NCI-H748 treated with DMSO at 0.1 percent for 48 hours (cell line): ENCODE measurements at regions not wholly inside any gene's neighbourhood (a gene's known extent, or its start where the extent isn't known, plus 50 kb on each side); places are given as distances from the start of the nearest gene placed in this dataset.

ENCODE experiments used
- DNase-seq: peaks from one replicate; lab custom pipeline; 2025; lab: John Stamatoyannopoulos, UW

GRCh38 chr11:115965767-115966504 lies 461.7 kb upstream of the CADM1 start:
- no peak for DNase-seq

GRCh38 chr11:115964091-115964490 lies 459.9 kb upstream of the CADM1 start:
- no peak for DNase-seq

- no peak for DNase-seq
Measured at GRCh38 chr11:115963156-115963555, 458.9 kb upstream of the CADM1 start.

- DNase-seq, result no peak
Measured at GRCh38 chr11:115961159-115962003, 457.2 kb upstream of the CADM1 start.

- DNase-seq, result peak; percentile 82
Measured at GRCh38 chr11:115959081-115959486, 454.9 kb upstream of the CADM1 start.

GRCh38 chr11:115958089-115959000 lies 454.1 kb upstream of the CADM1 start:
- no peak for DNase-seq

- no peak for DNase-seq
Measured at GRCh38 chr11:115955803-115956202, 451.6 kb upstream of the CADM1 start.

GRCh38 chr11:115950660-115951059 lies 446.4 kb upstream of the CADM1 start:
- no peak for DNase-seq

- DNase-seq, result no peak
Measured at GRCh38 chr11:115944596-115944995, 440.4 kb upstream of the CADM1 start.

- DNase-seq, result no peak
Measured at GRCh38 chr11:115942011-115942410, 437.8 kb upstream of the CADM1 start.

GRCh38 chr11:115941481-115941993 lies 437.3 kb upstream of the CADM1 start:
- DNase-seq, result no peak

- DNase-seq, result no peak
Measured at GRCh38 chr11:115941044-115941443, 436.8 kb upstream of the CADM1 start.

GRCh38 chr11:115939731-115940421 lies 435.7 kb upstream of the CADM1 start:
- DNase-seq, result peak; percentile 59

GRCh38 chr11:115939104-115939730 lies 435.0 kb upstream of the CADM1 start:
- DNase-seq, result no peak

- no peak for DNase-seq
Measured at GRCh38 chr11:115933564-115933963, 429.3 kb upstream of the CADM1 start.

GRCh38 chr11:115931548-115932083 lies 427.4 kb upstream of the CADM1 start:
- no peak for DNase-seq

GRCh38 chr11:115930886-115931547 lies 426.8 kb upstream of the CADM1 start:
- DNase-seq, result peak; percentile 3

- no peak for DNase-seq
Measured at GRCh38 chr11:115930291-115930690, 426.1 kb upstream of the CADM1 start.

GRCh38 chr11:115929618-115930129 lies 425.5 kb upstream of the CADM1 start:
- no peak for DNase-seq

- DNase-seq, result no peak
Measured at GRCh38 chr11:115928811-115929210, 424.6 kb upstream of the CADM1 start.
